NCI-H1694 (cell line): ENCODE measurements at regions not wholly inside any gene's neighbourhood (a gene's known extent, or its start where the extent isn't known, plus 50 kb on each side); places are given as distances from the start of the nearest gene placed in this dataset.

Experiments
- DNase-seq: peaks from one replicate; lab custom pipeline; 2025; lab: John Stamatoyannopoulos, UW

- DNase-seq, result no peak
Observed at GRCh38 chr3:104564045-104564643, 802.6 kb upstream of the ALCAM start.

DNA sequence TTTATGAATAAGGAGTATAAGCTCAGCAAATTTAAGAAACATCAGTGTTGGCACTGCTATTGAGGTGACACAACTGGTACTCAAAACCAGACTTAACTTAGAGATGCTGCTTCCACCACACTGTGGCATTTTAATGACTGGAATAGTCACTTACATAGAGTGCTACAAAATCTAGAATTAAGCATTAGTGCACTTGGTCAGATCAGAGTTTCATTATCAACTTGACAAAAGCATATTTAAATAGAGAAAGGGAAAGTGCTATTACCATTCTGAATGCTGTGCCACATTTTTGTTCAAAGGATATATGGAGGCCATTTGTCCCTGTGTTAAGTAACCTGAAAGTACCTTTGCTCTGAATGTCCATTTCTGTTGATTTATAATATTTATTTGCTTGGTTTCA is 800.7 kb upstream of the ALCAM start:
- DNase-seq, result no peak

- no peak for DNase-seq
Observed at GRCh38 chr3:104575634-104576033, 791.1 kb upstream of the ALCAM start.

GRCh38 chr3:104578558-104578957 is 788.2 kb upstream of the ALCAM start:
- no peak for DNase-seq

- no peak for DNase-seq
Observed at GRCh38 chr3:104582092-104582491, 784.6 kb upstream of the ALCAM start.

DNA sequence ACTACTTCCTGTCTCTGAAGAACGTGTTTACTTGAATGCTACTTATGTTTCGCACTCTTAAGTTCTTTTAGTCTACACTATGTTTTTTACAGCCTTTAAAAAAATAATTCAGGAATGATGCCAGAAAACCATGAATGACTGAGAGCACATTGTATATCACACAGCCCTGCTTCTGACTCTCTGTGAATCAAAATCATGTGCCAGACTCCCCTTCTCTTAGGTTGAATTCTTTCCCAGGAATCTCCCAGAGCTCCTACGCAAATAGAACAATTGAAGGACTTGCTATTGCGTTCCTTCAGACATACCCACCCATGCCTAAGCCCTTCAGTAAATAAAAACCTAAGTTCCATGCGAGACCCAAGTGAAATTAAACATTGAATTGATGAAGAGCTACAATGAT is 782.0 kb upstream of the ALCAM start:
- no peak for DNase-seq

GRCh38 chr3:104586344-104586743 is 780.4 kb upstream of the ALCAM start:
- DNase-seq, result no peak

GRCh38 chr3:104588442-104588841 is 778.3 kb upstream of the ALCAM start:
- no peak for DNase-seq

DNA sequence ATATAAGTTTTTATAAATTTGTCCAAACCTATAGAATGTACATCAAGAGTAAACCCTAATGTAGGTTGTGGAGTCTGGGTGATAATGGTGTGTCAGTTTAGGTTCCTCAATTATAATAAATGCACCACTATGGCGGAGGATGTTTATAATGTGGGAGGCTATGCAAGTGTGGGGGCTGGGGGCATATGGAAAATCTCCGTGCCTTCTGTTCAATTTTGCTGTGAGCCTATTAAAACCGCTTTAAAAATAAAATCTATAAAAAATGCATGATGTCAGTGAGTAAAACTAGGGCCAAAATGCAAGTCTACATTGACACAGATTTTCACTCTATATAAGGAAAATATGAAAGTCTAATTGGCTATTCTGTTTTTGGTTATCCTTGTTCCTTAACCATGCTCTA is 774.9 kb upstream of the ALCAM start:
- DNase-seq, result no peak

DNA sequence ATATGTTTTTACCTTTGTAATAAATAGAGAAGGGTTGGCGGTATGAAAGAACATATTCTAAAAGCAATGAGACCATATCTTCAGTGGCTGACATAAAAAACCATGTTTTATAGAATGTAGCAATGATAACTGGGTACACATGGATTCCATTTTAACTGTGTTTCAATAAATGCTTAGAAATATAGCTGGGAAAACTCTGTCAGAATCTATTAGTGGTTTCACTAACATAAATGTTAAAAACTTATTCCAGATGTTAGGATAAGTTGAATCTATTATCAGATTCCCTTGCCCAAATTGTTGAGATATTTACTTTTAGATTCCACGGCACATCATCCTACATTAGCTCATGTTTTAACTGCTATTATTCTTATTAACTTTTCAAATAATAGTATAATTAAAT is 772.2 kb upstream of the ALCAM start:
- DNase-seq, result no peak

DNA sequence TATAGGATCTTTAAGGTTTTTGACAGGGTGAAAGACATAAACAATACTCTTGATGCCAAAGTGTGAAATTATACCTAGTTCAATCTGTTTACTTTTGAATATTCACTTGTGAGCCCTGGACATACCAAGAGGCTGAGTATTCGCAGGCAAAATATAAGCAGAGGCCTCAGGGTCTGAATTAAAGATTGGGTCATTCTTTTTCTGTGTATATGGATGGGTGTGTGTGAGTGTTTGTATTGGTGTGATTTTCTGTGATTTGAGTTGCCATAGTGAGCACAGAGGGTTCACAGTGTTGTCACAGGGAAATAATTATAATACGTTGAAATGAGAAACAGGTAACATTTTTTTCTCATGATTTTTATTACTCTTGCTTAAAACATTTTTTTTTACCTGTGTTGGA is 770.7 kb upstream of the ALCAM start:
- no peak for DNase-seq

DNA sequence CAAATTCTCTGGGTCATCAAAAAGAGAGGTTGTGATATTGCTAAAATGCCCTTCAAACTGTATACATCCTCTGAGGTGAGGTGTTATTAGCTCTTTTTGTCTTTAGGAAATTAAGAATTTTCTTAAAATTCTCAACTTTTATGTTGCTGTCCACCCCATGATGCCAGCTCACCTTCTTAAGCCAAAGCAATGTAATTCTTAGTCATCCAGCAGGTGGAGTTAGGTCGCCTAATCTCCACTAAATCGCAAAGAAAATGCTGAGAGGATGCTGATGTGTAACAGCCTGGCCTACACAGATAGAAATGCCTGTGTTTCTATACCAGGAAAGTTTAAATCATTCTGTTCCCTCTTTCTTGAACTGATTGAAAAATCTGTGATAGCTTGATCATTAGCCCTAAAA is 770.2 kb upstream of the ALCAM start:
- peak; percentile 49 for DNase-seq

DNA sequence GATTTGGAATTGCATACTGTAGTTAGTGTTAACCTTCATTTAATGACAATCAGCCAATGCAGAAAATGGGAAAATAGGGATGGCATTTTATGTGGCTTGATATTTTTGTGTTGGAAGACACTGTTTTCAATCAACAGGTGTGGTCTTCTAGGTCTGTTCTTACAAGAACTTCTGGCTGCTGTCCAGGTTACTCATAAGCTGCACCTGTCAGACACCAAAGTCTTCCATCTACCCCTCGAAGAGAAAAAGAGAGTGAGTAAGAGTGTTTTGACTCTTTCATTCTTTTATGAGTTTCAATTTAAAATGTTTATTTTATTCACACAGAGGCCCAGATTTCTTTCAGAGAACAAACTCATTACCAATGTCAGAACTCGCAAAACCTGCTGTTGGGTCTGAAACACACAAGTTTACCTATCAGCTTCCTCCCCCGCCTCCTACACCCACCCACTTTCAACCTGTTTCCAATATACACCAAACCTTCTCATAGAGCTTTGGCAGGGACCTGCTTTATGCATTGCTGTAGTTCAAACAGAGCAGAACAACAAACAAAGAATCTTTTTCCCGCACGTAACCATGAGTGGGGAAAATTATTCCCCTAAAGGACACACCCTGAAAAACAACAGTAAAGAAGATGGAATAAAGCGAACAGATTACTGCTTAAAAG is 767.7 kb upstream of the ALCAM start:
- no peak for DNase-seq

DNA sequence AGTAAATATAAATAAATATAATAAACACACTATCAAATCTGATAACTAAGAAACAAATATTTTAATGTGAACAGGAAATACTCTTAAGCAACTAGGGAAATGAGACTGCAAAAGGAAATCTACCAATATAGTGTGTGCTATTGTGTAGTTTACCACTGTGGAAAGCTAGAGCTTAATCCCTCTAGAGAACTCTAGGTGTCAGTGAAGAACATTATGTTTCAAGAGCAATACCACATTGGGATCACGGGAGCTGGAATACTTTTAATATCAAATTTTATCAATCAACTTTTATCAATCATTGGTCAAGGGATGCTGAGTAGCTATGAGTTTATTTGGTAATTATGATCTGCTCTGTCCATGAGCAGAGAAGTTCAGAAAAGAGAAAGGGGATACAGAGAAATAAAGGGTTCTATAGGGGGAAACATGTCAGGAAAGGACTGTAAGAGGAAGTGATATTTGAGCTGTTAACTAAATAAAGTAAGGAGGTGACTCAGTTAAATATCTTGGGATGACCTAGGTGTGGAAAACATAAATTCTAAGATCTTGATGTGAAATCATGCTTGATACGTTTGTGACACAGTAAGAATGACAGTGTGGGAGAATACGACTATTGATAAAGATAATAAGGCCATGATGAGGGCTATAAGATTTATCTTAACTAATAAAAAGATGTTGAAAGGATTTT is 762.2 kb upstream of the ALCAM start:
- peak; percentile 1 for DNase-seq

GRCh38 chr3:104606812-104607211 is 759.9 kb upstream of the ALCAM start:
- DNase-seq, result no peak

- DNase-seq, result no peak
Observed at GRCh38 chr3:104610730-104611652, 755.7 kb upstream of the ALCAM start.

GRCh38 chr3:104612218-104612617 is 754.5 kb upstream of the ALCAM start:
- DNase-seq, result no peak

DNA sequence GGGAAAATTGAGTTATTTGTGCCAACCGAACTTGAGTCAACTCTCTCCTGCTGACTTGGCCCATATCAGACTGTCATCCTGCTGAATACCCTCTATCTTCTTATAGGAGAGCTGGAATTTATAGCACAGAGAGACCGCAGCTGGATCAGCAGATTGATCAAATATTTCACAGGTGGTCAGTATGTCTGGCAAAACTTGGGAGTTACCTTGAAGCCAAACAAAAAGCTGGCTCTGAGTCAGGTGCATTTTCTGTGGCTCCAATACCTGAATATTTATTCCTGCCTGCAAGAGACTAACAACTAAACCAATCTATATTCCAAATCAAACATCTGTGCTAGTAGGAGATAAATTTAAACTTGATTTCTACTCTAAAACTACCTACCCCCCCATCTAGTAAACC is 752.1 kb upstream of the ALCAM start:
- DNase-seq, result no peak

DNA sequence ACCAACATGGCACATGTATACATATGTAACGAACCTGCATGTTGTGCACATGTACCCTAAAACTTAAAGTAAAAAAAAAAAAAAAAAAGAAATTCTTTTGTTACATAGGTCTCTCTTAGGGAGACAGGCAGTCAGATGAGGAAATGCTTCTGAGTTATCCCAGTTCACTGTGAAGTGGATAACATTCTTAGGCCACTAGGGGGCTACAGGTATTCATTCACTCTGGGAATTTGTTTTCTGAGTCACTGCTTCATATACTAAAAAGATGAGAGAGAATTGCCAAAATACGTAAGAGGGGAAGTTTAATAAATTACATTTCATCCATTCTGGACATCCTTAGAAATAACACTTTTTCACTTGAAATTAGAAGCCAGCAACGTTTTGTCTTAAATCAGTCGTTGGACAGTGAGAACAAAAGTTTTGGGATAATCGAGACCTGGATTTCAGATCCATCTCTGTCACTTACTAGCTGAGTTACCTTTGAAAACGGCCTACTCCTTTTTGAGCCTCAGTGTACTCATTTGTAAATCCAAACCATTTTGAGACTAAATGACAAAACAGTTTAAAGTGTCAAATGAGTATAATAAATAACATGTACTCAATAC is 738.4 kb upstream of the ALCAM start:
- peak; percentile 7 for DNase-seq

- DNase-seq, result no peak
Observed at GRCh38 chr3:104629038-104629437, 737.7 kb upstream of the ALCAM start.

- no peak for DNase-seq
Observed at GRCh38 chr3:104631254-104631653, 735.5 kb upstream of the ALCAM start.

- DNase-seq, result no peak
Observed at GRCh38 chr3:104632521-104632920, 734.2 kb upstream of the ALCAM start.
